RWPE2 (cell line): ENCODE measurements at regions not wholly inside any gene's neighbourhood (a gene's known extent, or its start where the extent isn't known, plus 50 kb on each side); places are given as distances from the start of the nearest gene placed in this dataset.

ENCODE experiments used
- ATAC-seq: fragments of 200-7000 bp; cut with Tn5 transposase; 3 replicates; pipeline ENCODE4 v1.9.1; 2021; ENCODE audit warnings: low read depth
- DNase-seq: peaks from one replicate; pipeline ENCODE4 v3.0.0-alpha.2; 2020; ENCODE audit warnings: low spot score
- H3K27ac ChIP-seq: fragments of 450-650 bp; 2 replicates; pipeline ENCODE4 v1.5.1; 2017; ENCODE audit warnings: mild to moderate bottlenecking; ENCODE audit not compliant: poor library complexity, severe bottlenecking
- H3K27me3 ChIP-seq: fragments of 250-450 bp; sonication (Bioruptor Pico); 2 replicates; pipeline ENCODE4 v1.5.1; 2021; ENCODE audit warnings: mild to moderate bottlenecking, moderate library complexity; ENCODE audit not compliant: insufficient read depth, poor library complexity, severe bottlenecking
- H3K36me3 ChIP-seq: fragments of 250-450 bp; sonication (Bioruptor Pico); 2 replicates; pipeline ENCODE4 v1.5.1; 2020; ENCODE audit warnings: low read depth, mild to moderate bottlenecking, moderate library complexity
- H3K4me1 ChIP-seq: fragments of 250-450 bp; sonication (Bioruptor Pico); 2 replicates; pipeline ENCODE4 v1.5.1; 2021; ENCODE audit warnings: mild to moderate bottlenecking, moderate library complexity; ENCODE audit not compliant: insufficient read depth, poor library complexity, severe bottlenecking
- H3K4me3 ChIP-seq: fragments of 250-450 bp; sonication (Bioruptor Pico); 2 replicates; pipeline ENCODE4 v1.5.1; 2021; ENCODE audit warnings: mild to moderate bottlenecking, moderate library complexity; ENCODE audit not compliant: severe bottlenecking
- H3K9me3 ChIP-seq: fragments of 250-450 bp; sonication (Bioruptor Pico); 2 replicates; pipeline ENCODE4 v1.5.1; 2021; ENCODE audit warnings: mild to moderate bottlenecking, moderate library complexity; ENCODE audit not compliant: severe bottlenecking
- TF ChIP-seq, protein P1 (sequence below): fragments of 450-650 bp; IDR thresholded peaks from one replicate; pipeline ENCODE4 v1.5.1; 2017; ENCODE audit warnings: mild to moderate bottlenecking, moderate library complexity; ENCODE audit not compliant: poor library complexity, severe bottlenecking

DNA sequence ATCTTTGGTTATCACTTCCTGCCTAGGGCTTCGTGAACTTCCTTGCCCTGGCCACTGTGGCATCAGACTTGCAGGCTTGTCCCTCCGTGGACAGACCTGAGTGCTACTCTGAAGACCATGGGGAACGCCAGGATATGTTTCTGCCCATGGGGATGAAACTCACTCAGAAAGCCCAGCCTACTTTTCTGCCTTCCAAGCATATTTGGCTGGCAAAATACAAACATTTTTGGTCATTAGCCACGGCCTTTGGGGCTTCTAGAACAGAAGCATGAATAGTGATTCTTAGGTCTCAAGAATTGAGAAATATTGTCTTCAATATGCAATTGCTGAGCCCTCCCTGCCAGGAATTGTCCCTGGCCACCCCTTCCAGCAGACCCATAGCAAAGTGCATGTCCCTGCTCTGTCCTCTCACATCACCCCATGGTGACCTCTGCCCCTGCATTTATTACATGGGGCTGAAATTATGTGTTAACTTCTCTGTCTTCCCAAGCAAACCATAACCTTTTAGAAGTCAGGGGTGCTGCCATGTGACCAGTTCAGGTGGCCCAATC, 152.4 kb downstream of the OSR1 start:
- no peaks in the 10 kb centered on the region for H3K9me3 ChIP-seq
- ATAC-seq (no peak), DNase-seq (no peak)
- no peak overlapping the region for H3K27ac ChIP-seq
- no peak overlapping the region for H3K4me3 ChIP-seq
- no peaks in the 10 kb centered on the region for H3K36me3 ChIP-seq
- no peaks in the 10 kb centered on the region for H3K4me1 ChIP-seq
- H3K27me3 ChIP-seq = no peaks in the 10 kb centered on the region
- TF ChIP-seq, protein P1, sequence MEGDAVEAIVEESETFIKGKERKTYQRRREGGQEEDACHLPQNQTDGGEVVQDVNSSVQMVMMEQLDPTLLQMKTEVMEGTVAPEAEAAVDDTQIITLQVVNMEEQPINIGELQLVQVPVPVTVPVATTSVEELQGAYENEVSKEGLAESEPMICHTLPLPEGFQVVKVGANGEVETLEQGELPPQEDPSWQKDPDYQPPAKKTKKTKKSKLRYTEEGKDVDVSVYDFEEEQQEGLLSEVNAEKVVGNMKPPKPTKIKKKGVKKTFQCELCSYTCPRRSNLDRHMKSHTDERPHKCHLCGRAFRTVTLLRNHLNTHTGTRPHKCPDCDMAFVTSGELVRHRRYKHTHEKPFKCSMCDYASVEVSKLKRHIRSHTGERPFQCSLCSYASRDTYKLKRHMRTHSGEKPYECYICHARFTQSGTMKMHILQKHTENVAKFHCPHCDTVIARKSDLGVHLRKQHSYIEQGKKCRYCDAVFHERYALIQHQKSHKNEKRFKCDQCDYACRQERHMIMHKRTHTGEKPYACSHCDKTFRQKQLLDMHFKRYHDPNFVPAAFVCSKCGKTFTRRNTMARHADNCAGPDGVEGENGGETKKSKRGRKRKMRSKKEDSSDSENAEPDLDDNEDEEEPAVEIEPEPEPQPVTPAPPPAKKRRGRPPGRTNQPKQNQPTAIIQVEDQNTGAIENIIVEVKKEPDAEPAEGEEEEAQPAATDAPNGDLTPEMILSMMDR = no peak

DNA sequence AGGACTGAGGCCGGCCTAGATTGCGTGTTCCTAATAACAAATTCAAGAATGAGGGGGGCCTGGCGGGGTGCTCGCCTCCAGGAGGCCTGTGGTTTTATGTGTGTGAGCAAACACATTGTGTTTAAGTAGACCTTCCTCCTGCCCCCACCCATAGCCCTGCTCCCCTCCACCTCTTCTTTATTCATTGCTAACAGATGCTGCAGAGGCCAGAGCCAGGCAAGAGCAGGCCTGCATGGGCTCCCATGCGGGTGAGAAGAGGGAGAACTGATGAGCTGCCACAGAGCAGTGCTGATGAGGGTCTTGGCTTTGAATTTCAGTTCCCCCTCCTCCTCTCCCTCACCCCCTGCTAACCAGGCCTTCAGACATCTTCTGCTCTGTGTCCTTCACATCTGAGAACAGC, 154.6 kb downstream of the OSR1 start:
- DNase-seq = no peak
- no peak for ATAC-seq
- Histone ChIP-seq H3K9me3 (no peaks in the 10 kb centered on the region), H3K27ac (no peak overlapping the region), H3K27me3 (no peaks in the 10 kb centered on the region), H3K4me1 (no peaks in the 10 kb centered on the region), H3K36me3 (no peaks in the 10 kb centered on the region), H3K4me3 (no peak overlapping the region)
- TF ChIP-seq, protein P1 = no peak

DNA sequence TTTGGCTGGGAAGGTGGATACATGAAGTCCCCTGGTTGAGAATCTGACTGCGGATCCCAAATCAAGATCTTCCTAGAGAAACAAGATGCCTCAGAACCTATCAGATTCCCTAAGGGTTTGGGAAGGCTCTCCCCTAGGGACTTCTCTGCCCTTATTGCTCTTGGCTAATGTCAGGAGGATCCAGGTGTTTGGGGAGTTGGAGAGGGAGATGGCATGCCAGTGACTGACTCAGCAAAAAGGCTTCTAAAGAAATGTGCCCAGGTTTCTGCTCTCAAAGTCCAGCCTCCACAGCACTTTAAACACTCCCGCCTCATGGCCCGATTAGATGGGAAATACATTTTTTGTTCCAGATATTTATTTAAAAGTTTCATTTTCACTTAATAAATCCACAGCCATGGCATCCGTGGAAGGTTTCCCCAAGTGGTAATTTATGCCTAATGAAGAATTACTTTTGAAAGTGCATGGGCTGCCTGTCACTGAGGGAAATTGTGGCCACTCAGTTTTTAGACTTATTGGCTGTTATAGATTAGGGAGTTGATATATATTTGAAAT, 156.4 kb downstream of the OSR1 start:
- Histone ChIP-seq H3K36me3 (no peaks in the 10 kb centered on the region), H3K9me3 (no peaks in the 10 kb centered on the region), H3K4me3 (no peak overlapping the region), H3K27me3 (no peaks in the 10 kb centered on the region), H3K27ac (no peak overlapping the region), H3K4me1 (no peaks in the 10 kb centered on the region)
- ATAC-seq = no peak
- no peak for DNase-seq
- TF ChIP-seq, protein P1 = no peak

DNA sequence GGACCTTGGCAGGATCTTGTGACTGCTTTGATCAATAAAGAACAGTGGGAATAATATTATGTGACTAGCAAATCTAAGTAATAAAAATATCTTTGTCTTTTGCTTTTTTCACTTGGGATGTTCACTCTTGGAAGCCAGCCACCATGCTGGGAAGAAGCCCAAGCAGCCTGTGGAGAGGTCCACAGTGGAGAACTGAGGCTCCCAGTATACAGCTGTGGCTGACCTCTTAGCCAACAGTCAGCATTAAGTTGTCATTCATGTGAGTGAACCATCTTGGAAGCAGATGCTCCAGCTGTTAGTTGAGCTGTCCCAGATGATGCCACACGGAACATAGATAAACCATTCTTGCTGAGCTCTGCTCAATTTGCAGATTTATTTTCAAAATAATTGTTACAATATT, 160.0 kb downstream of the OSR1 start:
- no peak overlapping the region for H3K4me3 ChIP-seq
- DNase-seq = no peak

DNA sequence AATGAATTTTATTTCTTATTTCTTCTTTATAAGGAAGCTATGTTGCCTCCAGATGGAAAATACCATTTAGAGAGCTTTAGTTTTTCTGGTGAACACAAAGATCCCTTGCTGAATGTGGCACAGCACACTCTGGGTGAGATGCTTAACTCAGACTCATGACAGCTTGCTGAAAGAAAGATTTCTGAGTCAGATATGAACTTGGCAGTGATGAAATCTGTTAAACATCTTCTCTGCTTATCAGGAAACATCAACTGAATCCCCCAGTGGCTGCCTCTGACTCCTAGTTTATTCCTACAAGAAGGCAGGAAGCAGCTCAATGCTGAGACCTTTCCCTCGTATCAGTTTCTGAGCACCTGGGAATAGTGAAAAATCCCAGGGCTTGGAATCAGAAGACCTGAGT, 162.8 kb downstream of the OSR1 start:
- ATAC-seq (no peak), DNase-seq (no peak)
- Histone ChIP-seq H3K4me1 (no peaks in the 10 kb centered on the region), H3K27me3 (no peaks in the 10 kb centered on the region), H3K4me3 (no peak overlapping the region), H3K36me3 (no peaks in the 10 kb centered on the region), H3K9me3 (peaks cover 2% of the 10 kb centered on the region), H3K27ac (no peak overlapping the region)
- TF ChIP-seq, protein P1 = no peak

More for the DNA sequence above, 160.0 kb downstream of the OSR1 start:
- Histone ChIP-seq H3K36me3 (no peaks in the 10 kb centered on the region), H3K4me1 (no peaks in the 10 kb centered on the region), H3K27ac (no peak overlapping the region), H3K9me3 (peaks cover 2% of the 10 kb centered on the region), H3K27me3 (no peaks in the 10 kb centered on the region)
- TF ChIP-seq, protein P1 = no peak
- no peak for ATAC-seq
